ENCODE measurements at regions not wholly inside any gene's neighbourhood (a gene's known extent, or its start where the extent isn't known, plus 50 kb on each side); places are given as distances from the start of the nearest gene placed in this dataset.

DNA sequence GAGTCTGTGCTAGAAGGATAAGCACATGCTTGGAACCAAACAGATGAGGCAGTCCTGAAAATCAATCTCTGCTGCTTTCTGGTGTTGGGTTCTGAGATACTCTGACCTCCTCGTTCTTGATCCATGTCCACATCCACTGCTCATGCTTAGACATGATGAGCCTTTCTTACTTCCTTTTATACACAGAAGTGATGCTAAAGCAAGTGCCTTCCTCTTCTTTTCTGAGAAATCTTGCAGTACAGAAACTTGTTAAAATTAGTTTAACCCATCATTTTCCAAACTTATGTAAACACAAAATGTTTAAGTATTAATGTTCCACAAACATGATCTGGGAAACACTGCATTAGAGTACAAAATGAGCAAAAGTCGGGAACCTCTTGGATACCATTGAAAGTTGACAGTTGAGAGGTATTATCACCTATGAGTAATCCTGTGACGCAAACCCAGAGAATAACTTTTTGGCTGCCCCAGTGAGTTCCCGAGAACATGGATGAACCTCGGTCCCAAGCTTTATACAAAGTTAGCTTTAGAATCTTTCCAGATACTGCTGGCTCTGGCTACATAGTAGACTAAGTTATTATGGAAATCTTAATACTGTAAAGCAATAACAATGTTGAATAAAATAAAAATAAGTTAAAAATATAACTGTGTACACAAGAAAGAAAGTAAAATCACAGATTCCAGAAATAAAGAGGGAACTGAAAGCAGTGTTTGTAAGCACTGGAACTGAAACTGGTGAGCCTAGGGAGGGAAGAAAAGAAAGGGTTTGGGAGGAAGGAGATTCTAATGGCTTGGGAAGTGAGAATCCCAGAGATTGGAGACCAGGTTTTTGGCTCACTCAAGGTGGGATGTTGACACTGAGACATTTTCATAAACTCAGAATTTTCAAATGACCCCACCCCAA, 429.3 kb upstream of the RUNX1 start:
- H3K4me1 ChIP-seq (ENCODE audit: insufficient read depth, low read length): no peaks in the 10 kb centered on the region
- no peaks in the 10 kb centered on the region for H3K9me3 ChIP-seq (ENCODE audit: low read length)
- intact Hi-C loops (cut with micrococcal nuclease; ENCODE audit: unreplicated experiment): no loop called here
- H2AFZ ChIP-seq (ENCODE audit: low read length): no peak overlapping the region
- DNase-seq (ENCODE audit: low spot score) (no peak), FAIRE-seq (no peak), ATAC-seq (no peak)
- H3K27me3 ChIP-seq (ENCODE audit: control insufficient read depth in 1 of 2, insufficient read depth in 2 of 2, low read length in 2 of 2): no peaks in the 10 kb centered on the region
- TF ChIP-seq, protein P1, sequence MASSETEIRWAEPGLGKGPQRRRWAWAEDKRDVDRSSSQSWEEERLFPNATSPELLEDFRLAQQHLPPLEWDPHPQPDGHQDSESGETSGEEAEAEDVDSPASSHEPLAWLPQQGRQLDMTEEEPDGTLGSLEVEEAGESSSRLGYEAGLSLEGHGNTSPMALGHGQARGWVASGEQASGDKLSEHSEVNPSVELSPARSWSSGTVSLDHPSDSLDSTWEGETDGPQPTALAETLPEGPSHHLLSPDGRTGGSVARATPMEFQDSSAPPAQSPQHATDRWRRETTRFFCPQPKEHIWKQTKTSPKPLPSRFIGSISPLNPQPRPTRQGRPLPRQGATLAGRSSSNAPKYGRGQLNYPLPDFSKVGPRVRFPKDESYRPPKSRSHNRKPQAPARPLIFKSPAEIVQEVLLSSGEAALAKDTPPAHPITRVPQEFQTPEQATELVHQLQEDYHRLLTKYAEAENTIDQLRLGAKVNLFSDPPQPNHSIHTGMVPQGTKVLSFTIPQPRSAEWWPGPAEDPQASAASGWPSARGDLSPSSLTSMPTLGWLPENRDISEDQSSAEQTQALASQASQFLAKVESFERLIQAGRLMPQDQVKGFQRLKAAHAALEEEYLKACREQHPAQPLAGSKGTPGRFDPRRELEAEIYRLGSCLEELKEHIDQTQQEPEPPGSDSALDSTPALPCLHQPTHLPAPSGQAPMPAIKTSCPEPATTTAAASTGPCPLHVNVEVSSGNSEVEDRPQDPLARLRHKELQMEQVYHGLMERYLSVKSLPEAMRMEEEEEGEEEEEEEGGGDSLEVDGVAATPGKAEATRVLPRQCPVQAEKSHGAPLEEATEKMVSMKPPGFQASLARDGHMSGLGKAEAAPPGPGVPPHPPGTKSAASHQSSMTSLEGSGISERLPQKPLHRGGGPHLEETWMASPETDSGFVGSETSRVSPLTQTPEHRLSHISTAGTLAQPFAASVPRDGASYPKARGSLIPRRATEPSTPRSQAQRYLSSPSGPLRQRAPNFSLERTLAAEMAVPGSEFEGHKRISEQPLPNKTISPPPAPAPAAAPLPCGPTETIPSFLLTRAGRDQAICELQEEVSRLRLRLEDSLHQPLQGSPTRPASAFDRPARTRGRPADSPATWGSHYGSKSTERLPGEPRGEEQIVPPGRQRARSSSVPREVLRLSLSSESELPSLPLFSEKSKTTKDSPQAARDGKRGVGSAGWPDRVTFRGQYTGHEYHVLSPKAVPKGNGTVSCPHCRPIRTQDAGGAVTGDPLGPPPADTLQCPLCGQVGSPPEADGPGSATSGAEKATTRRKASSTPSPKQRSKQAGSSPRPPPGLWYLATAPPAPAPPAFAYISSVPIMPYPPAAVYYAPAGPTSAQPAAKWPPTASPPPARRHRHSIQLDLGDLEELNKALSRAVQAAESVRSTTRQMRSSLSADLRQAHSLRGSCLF (CRISPR knock-in tag; IDR thresholded peaks at IDR 0.05; ENCODE audit: borderline replicate concordance): no peak
- TF ChIP-seq ZNF431 (CRISPR knock-in tag; IDR thresholded peaks at IDR 0.05; ENCODE audit: borderline replicate concordance, low read depth): no peak
- no peak for TF ChIP-seq ZNF674 (CRISPR knock-in tag; IDR thresholded peaks at IDR 0.05; ENCODE audit: low read depth)
- TF ChIP-seq ZNF326 (CRISPR knock-in tag; IDR thresholded peaks at IDR 0.05; ENCODE audit: borderline replicate concordance): no peak
- no peak for TF ChIP-seq ONECUT2 (CRISPR knock-in tag; IDR thresholded peaks at IDR 0.05)
- TF ChIP-seq ZNF451 (CRISPR knock-in tag; IDR thresholded peaks at IDR 0.05): no peak
- TF ChIP-seq, protein P2, sequence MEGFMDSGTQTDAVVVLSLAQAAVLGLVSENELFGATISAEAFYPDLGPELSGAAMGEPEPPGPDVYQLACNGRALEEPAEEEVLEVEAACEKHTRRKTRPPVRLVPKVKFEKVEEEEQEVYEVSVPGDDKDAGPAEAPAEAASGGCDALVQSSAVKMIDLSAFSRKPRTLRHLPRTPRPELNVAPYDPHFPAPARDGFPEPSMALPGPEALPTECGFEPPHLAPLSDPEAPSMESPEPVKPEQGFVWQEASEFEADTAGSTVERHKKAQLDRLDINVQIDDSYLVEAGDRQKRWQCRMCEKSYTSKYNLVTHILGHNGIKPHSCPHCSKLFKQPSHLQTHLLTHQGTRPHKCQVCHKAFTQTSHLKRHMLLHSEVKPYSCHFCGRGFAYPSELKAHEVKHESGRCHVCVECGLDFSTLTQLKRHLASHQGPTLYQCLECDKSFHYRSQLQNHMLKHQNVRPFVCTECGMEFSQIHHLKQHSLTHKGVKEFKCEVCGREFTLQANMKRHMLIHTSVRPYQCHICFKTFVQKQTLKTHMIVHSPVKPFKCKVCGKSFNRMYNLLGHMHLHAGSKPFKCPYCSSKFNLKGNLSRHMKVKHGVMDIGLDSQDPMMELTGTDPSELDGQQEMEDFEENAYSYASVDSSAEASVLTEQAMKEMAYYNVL (CRISPR knock-in tag; IDR thresholded peaks at IDR 0.05; ENCODE audit: borderline replicate concordance): no peak
- no peak for TF ChIP-seq YEATS4 (CRISPR knock-in tag; IDR thresholded peaks at IDR 0.05; ENCODE audit: borderline replicate concordance)
- no peak for TF ChIP-seq ZNF329 (CRISPR knock-in tag; IDR thresholded peaks at IDR 0.05; ENCODE audit: low read depth)
- no peak for TF ChIP-seq KDM6A (CRISPR knock-in tag; IDR thresholded peaks at IDR 0.05; ENCODE audit: low read depth)
- TF ChIP-seq XRCC5 (optimal IDR thresholded peaks at IDR 0.05; ENCODE audit: low read length): no peak
- no peak overlapping the region for H3K27ac ChIP-seq (ENCODE audit: extremely low read length, insufficient read depth, low read length)
- ChIA-PET POLR2A (no interaction called here), CTCF (ENCODE audit: low intra/inter-chr PET ratio, low total read pairs) (no interaction called here)
- H3K9ac ChIP-seq (ENCODE audit: insufficient read depth, low read depth, low read length): no peak overlapping the region
- no TSS peak for BruUV-seq (replicated peaks)
- 15% methylated on average over 5 of the region's 5 CpGs for WGBS (ENCODE audit: low lambda C conversion rate)
- no peaks in the 10 kb centered on the region for H4K20me1 ChIP-seq (ENCODE audit: insufficient read depth, low read length)
- in situ Hi-C loops (cut with HindIII; ENCODE audit: extremely low pct_ligation_motif_present, low pct_unique_long_range_greater_than_20kb): no loop called here
- no peaks in the 10 kb centered on the region for H3K79me2 ChIP-seq (ENCODE audit: insufficient read depth, low read length)
- H3K4me2 ChIP-seq (ENCODE audit: low read depth, low read length): no peak overlapping the region
- H3K4me3 ChIP-seq (replicated peaks in 1 of 3; ENCODE audit: insufficient read depth in 1 of 3, low read depth in 2 of 3, low read length in 3 of 3): no peak overlapping the region
- no peaks in the 10 kb centered on the region for H3K36me3 ChIP-seq (replicated peaks in 1 of 2; ENCODE audit: control insufficient read depth in 1 of 2, insufficient read depth in 2 of 2, low read length in 2 of 2)

Data from HepG2 (cell line).